ENCODE measurements at regions not wholly inside any gene's neighbourhood (a gene's known extent, or its start where the extent isn't known, plus 50 kb on each side); places are given as distances from the start of the nearest gene placed in this dataset.

- ChIA-PET POLR2A (ENCODE audit: partially characterized antibody) (no interaction called here), CTCF (ENCODE audit: partially characterized antibody) (no interaction called here)
- H3K18ac ChIP-seq (ENCODE audit: extremely low read depth, low read length) = no peak overlapping the region
- no peak overlapping the region for H3K27ac ChIP-seq (ENCODE audit: low read depth, low read length)
- H2AK5ac ChIP-seq (ENCODE audit: low read depth, low read length) = no peak overlapping the region
- no peaks in the 10 kb centered on the region for H3K79me2 ChIP-seq (ENCODE audit: control insufficient read depth in 1 of 2, insufficient read depth in 2 of 2, low read length in 2 of 2)
- H2BK120ac ChIP-seq (replicated peaks; ENCODE audit: low read depth, low read length) = no peak overlapping the region
- no peak overlapping the region for H4K8ac ChIP-seq (ENCODE audit: extremely low read depth, insufficient read depth, low read length)
- no peaks in the 10 kb centered on the region for H3K9me3 ChIP-seq (ENCODE audit: insufficient read depth in 2 of 2, low read depth in 1 of 2, low read length in 1 of 2)
- H3K36me3 ChIP-seq (ENCODE audit: control insufficient read depth in 2 of 4, insufficient read depth in 4 of 4, low read length in 3 of 4) = no peaks in the 10 kb centered on the region
- no peak overlapping the region for H4K5ac ChIP-seq (ENCODE audit: insufficient read length, low read depth, low read length)
- H3K9ac ChIP-seq (replicated peaks in 1 of 4; ENCODE audit: extremely low read depth in 1 of 4, low read depth in 3 of 4, low read length in 3 of 4) = no peak overlapping the region
- no peaks in the 10 kb centered on the region for H3K79me1 ChIP-seq (ENCODE audit: low read depth, low read length)
- H3K27me3 ChIP-seq (replicated peaks in 1 of 4; ENCODE audit: control insufficient read depth in 3 of 4, extremely low read depth in 1 of 4, insufficient read depth in 3 of 4, low read length in 3 of 4) = no peaks in the 10 kb centered on the region
- no peak overlapping the region for H3K56ac ChIP-seq (replicated peaks; ENCODE audit: insufficient read length, low read depth, low read length)
- no peak overlapping the region for H2BK5ac ChIP-seq (ENCODE audit: low read depth, low read length)
- H2BK20ac ChIP-seq (ENCODE audit: low read length) = no peak overlapping the region
- no peak overlapping the region for H3K4me2 ChIP-seq (ENCODE audit: insufficient read depth in 1 of 2, low read depth in 2 of 2, low read length in 2 of 2)
- 92% methylated on average over 1 of the region's 1 CpG; no CpG with 5 or more reads in 1 of the 2 experiments for WGBS, 2 experiments (ENCODE audit: extremely low coverage in 1 of 2, insufficient coverage in 1 of 2, insufficient read length in 1 of 2, insufficient replicate concordance in 2 of 2, low coverage in 1 of 2, low lambda C conversion rate in 2 of 2, missing lambda C conversion rate in 1 of 2)
- H3K4me3 ChIP-seq (ENCODE audit: extremely low read depth in 1 of 4, insufficient read depth in 2 of 4, low read depth in 3 of 4, low read length in 4 of 4) = no peak overlapping the region
- H2AFZ ChIP-seq (ENCODE audit: low read length) = no peak overlapping the region
- H3K23me2 ChIP-seq (ENCODE audit: low read depth, low read length) = no peaks in the 10 kb centered on the region
- no peak overlapping the region for H2BK12ac ChIP-seq (ENCODE audit: low read depth, low read length)
- no peak overlapping the region for H3K23ac ChIP-seq (ENCODE audit: insufficient read length)
- DNase-seq (ENCODE audit: low read depth in 1 of 2, low spot score in 2 of 2) (no peak), FAIRE-seq (no peak)
- H2BK15ac ChIP-seq (ENCODE audit: low read length) = no peak overlapping the region
- H3K4me1 ChIP-seq (replicated peaks in 1 of 4; ENCODE audit: control insufficient read depth in 3 of 4, insufficient read depth in 4 of 4, low read length in 3 of 4) = no peaks in the 10 kb centered on the region
- H3K4ac ChIP-seq (replicated peaks; ENCODE audit: insufficient read length, low read depth, low read length) = no peak overlapping the region
- H3K14ac ChIP-seq (ENCODE audit: insufficient read length) = no peak overlapping the region
- H4K91ac ChIP-seq (replicated peaks; ENCODE audit: insufficient read length, low read length) = no peak overlapping the region
- no peaks in the 10 kb centered on the region for H4K20me1 ChIP-seq (replicated peaks in 1 of 2; ENCODE audit: control insufficient read depth in 1 of 2, insufficient read depth in 2 of 2, low read length in 2 of 2)
- TF ChIP-seq SIX5 (IDR thresholded peaks at IDR 0.05; ENCODE audit: low read depth, low read length) = no peak
- no peak for TF ChIP-seq SIN3A (conservative IDR thresholded peaks at IDR 0.05 in 1 of 2, IDR thresholded peaks at IDR 0.05 in 1 of 2; ENCODE audit: low read depth in 1 of 2, low read length in 2 of 2)
- TF ChIP-seq ASH2L (IDR thresholded peaks at IDR 0.05; ENCODE audit: low read length) = no peak
- TF ChIP-seq SUZ12 (IDR thresholded peaks at IDR 0.05; ENCODE audit: low read length) = no peak
- TF ChIP-seq RFX5 (IDR thresholded peaks at IDR 0.05; ENCODE audit: borderline replicate concordance, low read depth, low read length) = no peak
- TF ChIP-seq MAFK (IDR thresholded peaks at IDR 0.05; ENCODE audit: low read depth, low read length) = no peak
- no peak for TF ChIP-seq KDM4A (IDR thresholded peaks at IDR 0.05; ENCODE audit: low read depth, low read length, severe bottlenecking)
Measured at GRCh38 chr6:132887204-132887603, 72.8 kb downstream of the RPS12 start.

Data from H1 (cell line).